HL-60 (cell line): ENCODE measurements at regions not wholly inside any gene's neighbourhood (a gene's known extent, or its start where the extent isn't known, plus 50 kb on each side); places are given as distances from the start of the nearest gene placed in this dataset.

Source experiments
- DNase-seq, 2 experiments: peaks; one replicate each; pipeline ENCODE4 v3.0.0-alpha.2; 2010 to 2020; ENCODE audit warnings: low read depth in 1 of 2, low spot score in 1 of 2
- H3K27ac ChIP-seq: fragments of 250-450 bp; sonication (Bioruptor Pico); replicated peaks from 2 replicates; pipeline ENCODE4 v1.5.1; 2020; ENCODE audit warnings: mild to moderate bottlenecking, moderate library complexity
- H3K27me3 ChIP-seq: fragments of 250-450 bp; sonication (Bioruptor Pico); 2 replicates; pipeline ENCODE4 v1.5.1; 2021; ENCODE audit warnings: mild to moderate bottlenecking, moderate library complexity; ENCODE audit not compliant: insufficient read depth, poor library complexity, severe bottlenecking
- H3K4me3 ChIP-seq: replicated peaks from 2 replicates; pipeline ENCODE4 v1.5.1; 2011; ENCODE audit warnings: mild to moderate bottlenecking, control low read depth, low read length; ENCODE audit not compliant: insufficient read depth
- CTCF ChIP-seq: IDR thresholded peaks from one replicate; pipeline ENCODE4 v1.5.1; 2011; ENCODE audit warnings: low read length, control low read depth, inconsistent platforms; ENCODE audit not compliant: insufficient read depth
- GABPA ChIP-seq: IDR thresholded peaks from 2 replicates; pipeline ENCODE4 v1.6.1; 2012; ENCODE audit warnings: low read depth
- POLR2AphosphoS5 ChIP-seq: IDR thresholded peaks from 2 replicates; pipeline ENCODE4 v1.6.1; 2012; ENCODE audit warnings: low read depth
- REST ChIP-seq: IDR thresholded peaks from 2 replicates; pipeline ENCODE4 v1.6.1; 2012; ENCODE audit warnings: low read depth; ENCODE audit not compliant: insufficient replicate concordance
- SPI1 ChIP-seq: IDR thresholded peaks from 2 replicates; pipeline ENCODE4 v1.6.1; 2012; ENCODE audit warnings: low read depth, mild to moderate bottlenecking, borderline replicate concordance

GRCh38 chrX:111009256-111009655 is 86.7 kb upstream of the PAK3 start:
- DNase-seq = no peak
- no peak overlapping the region for H3K27ac ChIP-seq
- no peaks in the 10 kb centered on the region for H3K27me3 ChIP-seq
- no peak for TF ChIP-seq SPI1
- TF ChIP-seq CTCF = no peak
- TF ChIP-seq REST = no peak
- TF ChIP-seq GABPA = no peak
- TF ChIP-seq POLR2AphosphoS5 = no peak
- no peak overlapping the region for H3K4me3 ChIP-seq

- TF ChIP-seq REST (no peak), POLR2AphosphoS5 (no peak)
- DNase-seq = no peak
- H3K27me3 ChIP-seq = no peaks in the 10 kb centered on the region
- no peak overlapping the region for H3K4me3 ChIP-seq
- no peak overlapping the region for H3K27ac ChIP-seq
These were observed 87.9 kb upstream of the PAK3 start for GRCh38 chrX:111008126-111008525.

GRCh38 chrX:111007238-111007637 is 88.8 kb upstream of the PAK3 start:
- TF ChIP-seq SPI1 (no peak), REST (no peak), CTCF (no peak), GABPA (no peak), POLR2AphosphoS5 (no peak)
- no peak for DNase-seq
- Histone ChIP-seq H3K27ac (no peak overlapping the region), H3K27me3 (no peaks in the 10 kb centered on the region), H3K4me3 (no peak overlapping the region)

- TF ChIP-seq GABPA (no peak), CTCF (no peak)
- DNase-seq = peak; percentile 27 to 53
- no peak overlapping the region for H3K4me3 ChIP-seq
- H3K27ac ChIP-seq = peak overlapping the region; percentile 47
- H3K27me3 ChIP-seq = no peaks in the 10 kb centered on the region
These were observed 89.9 kb upstream of the PAK3 start for GRCh38 chrX:111006116-111006515.
